ENCODE measurements at regions not wholly inside any gene's neighbourhood (a gene's known extent, or its start where the extent isn't known, plus 50 kb on each side); places are given as distances from the start of the nearest gene placed in this dataset.

DNA sequence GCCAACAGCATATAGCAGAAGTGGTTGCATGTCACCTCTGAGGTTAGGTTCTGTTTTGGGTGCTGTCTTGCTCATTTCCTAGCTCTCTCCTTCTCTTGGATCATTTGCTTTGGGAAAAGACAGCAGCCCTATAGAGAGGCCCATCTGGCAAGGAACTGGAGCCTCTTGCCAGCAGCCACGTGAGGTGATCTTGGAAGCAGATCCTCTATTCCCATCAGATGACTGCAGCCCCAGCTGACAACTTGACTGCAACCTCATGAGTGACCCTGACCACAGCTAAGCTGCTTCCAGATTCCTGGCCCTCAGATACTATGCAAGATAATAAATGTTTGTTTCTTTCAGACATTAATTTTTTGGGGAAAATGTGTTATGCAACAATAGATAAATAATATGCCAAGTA lies 213.3 kb upstream of the HS3ST4 start:
- no peak for DNase-seq
- no peak overlapping the region for H3K27ac ChIP-seq (ENCODE audit: low read length, poor library complexity, severe bottlenecking)
- H3K4me1 ChIP-seq (ENCODE audit: control insufficient read depth, insufficient read depth, low read depth, low read length), result no peaks in the 10 kb centered on the region
- H3K27me3 ChIP-seq (ENCODE audit: control insufficient read depth in 1 of 2, insufficient read depth in 1 of 2, low read length in 2 of 2), result no peaks in the 10 kb centered on the region
- H3K9ac ChIP-seq (ENCODE audit: low read length), result no peak overlapping the region
- no peak overlapping the region for H4K91ac ChIP-seq (ENCODE audit: low read length)
- no peak overlapping the region for H4K8ac ChIP-seq (ENCODE audit: low read length)
- no peaks in the 10 kb centered on the region for H3K79me1 ChIP-seq (replicated peaks; ENCODE audit: low read length, poor library complexity, severe bottlenecking)
- H3K4ac ChIP-seq (ENCODE audit: low read depth in 1 of 2, low read length in 2 of 2), result no peak overlapping the region
- H3K4me3 ChIP-seq (ENCODE audit: insufficient read depth in 1 of 2, low read depth in 1 of 2, low read length in 2 of 2), result no peak overlapping the region
- no peak overlapping the region for H2BK5ac ChIP-seq (ENCODE audit: low read depth, low read length, poor library complexity, severe bottlenecking)
- H2AFZ ChIP-seq (ENCODE audit: low read depth, low read length), result no peak overlapping the region
- H2AK5ac ChIP-seq (ENCODE audit: low read length, severe bottlenecking), result no peak overlapping the region
- no peak overlapping the region for H2BK12ac ChIP-seq (ENCODE audit: low read length in 2 of 2)
- 60% methylated on average over 1 of the region's 1 CpG for WGBS
- H3K23ac ChIP-seq (ENCODE audit: low read length in 2 of 2), result no peak overlapping the region
- H2BK120ac ChIP-seq (ENCODE audit: low read depth, low read length), result no peak overlapping the region
- H2BK15ac ChIP-seq (ENCODE audit: low read depth, poor library complexity, severe bottlenecking), result no peak overlapping the region
- H3K18ac ChIP-seq (ENCODE audit: low read depth in 1 of 2, low read length in 2 of 2), result no peak overlapping the region
- no peaks in the 10 kb centered on the region for H3K36me3 ChIP-seq (ENCODE audit: control insufficient read depth in 1 of 2, insufficient read depth in 2 of 2, low read depth in 1 of 2, low read length in 2 of 2)
- H3K14ac ChIP-seq (ENCODE audit: low read length in 2 of 2), result no peak overlapping the region
- no peak overlapping the region for H3K4me2 ChIP-seq (ENCODE audit: low read length, poor library complexity, severe bottlenecking)
- no peaks in the 10 kb centered on the region for H3K9me3 ChIP-seq (ENCODE audit: control insufficient read depth, low read length)

DNA sequence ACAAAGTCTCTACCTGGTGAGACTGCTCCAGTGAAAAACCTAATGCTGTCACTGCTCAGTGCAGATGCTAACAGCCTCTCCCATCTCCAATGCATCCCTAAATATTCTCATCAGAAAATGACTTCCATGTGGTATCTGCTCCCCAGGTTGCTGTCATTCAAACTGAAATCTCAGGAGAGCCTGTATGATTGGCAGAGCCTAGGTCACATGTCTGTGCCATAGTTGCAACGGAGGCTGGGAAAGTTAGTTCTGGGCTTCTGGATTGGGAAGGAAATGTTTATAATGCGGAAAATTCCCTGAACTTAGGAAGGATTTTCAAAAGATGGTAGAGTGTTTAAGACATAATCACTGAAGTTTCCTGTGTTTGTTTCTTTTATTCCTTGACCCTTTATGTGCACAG lies 206.4 kb upstream of the ZKSCAN2 start:
- no peak overlapping the region for H3K23ac ChIP-seq (ENCODE audit: low read length in 2 of 2)
- no peak overlapping the region for H2BK120ac ChIP-seq (ENCODE audit: low read depth, low read length)
- 91% methylated on average over 2 of the region's 2 CpGs for WGBS
- no peak overlapping the region for H3K4me2 ChIP-seq (ENCODE audit: low read length, poor library complexity, severe bottlenecking)
- no peaks in the 10 kb centered on the region for H3K9me3 ChIP-seq (ENCODE audit: control insufficient read depth, low read length)
- no peak overlapping the region for H3K27ac ChIP-seq (ENCODE audit: low read length, poor library complexity, severe bottlenecking)
- H4K91ac ChIP-seq (ENCODE audit: low read length), result no peak overlapping the region
- no peaks in the 10 kb centered on the region for H3K27me3 ChIP-seq (ENCODE audit: control insufficient read depth in 1 of 2, insufficient read depth in 1 of 2, low read length in 2 of 2)
- no peak overlapping the region for H3K4ac ChIP-seq (ENCODE audit: low read depth in 1 of 2, low read length in 2 of 2)
- no peak overlapping the region for H2AFZ ChIP-seq (ENCODE audit: low read depth, low read length)
- no peak overlapping the region for H2AK5ac ChIP-seq (ENCODE audit: low read length, severe bottlenecking)
- H3K9ac ChIP-seq (ENCODE audit: low read length), result no peak overlapping the region
- H2BK12ac ChIP-seq (ENCODE audit: low read length in 2 of 2), result no peak overlapping the region
- H4K8ac ChIP-seq (ENCODE audit: low read length), result no peak overlapping the region
- no peak overlapping the region for H3K18ac ChIP-seq (ENCODE audit: low read depth in 1 of 2, low read length in 2 of 2)
- no peak overlapping the region for H2BK15ac ChIP-seq (ENCODE audit: low read depth, poor library complexity, severe bottlenecking)
- H3K4me1 ChIP-seq (ENCODE audit: control insufficient read depth, insufficient read depth, low read depth, low read length), result no peaks in the 10 kb centered on the region
- no peaks in the 10 kb centered on the region for H3K79me1 ChIP-seq (replicated peaks; ENCODE audit: low read length, poor library complexity, severe bottlenecking)
- DNase-seq, result no peak
- no peak overlapping the region for H3K14ac ChIP-seq (ENCODE audit: low read length in 2 of 2)
- no peak overlapping the region for H3K4me3 ChIP-seq (ENCODE audit: insufficient read depth in 1 of 2, low read depth in 1 of 2, low read length in 2 of 2)
- H2BK5ac ChIP-seq (ENCODE audit: low read depth, low read length, poor library complexity, severe bottlenecking), result no peak overlapping the region
- no peaks in the 10 kb centered on the region for H3K36me3 ChIP-seq (ENCODE audit: control insufficient read depth in 1 of 2, insufficient read depth in 2 of 2, low read depth in 1 of 2, low read length in 2 of 2)

DNA sequence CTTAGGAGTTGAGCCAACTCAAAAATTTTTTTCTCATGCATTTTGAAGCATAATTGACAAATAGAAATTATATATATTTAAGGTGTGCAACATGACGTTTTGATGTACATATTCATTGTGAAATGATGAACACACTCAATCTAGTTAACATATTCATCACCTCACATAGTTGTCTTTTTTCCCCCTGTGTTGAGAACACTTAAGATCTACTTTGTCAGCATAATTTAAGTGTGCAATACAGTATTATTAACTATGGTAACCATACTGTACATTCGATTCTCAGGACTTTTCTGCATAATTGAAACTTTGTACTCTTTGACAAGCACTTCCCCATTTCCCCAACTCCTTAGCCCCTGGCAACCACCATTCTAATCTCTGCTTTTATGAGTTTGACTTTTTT lies 192.2 kb upstream of the ZKSCAN2 start:
- Histone ChIP-seq H3K27me3 (ENCODE audit: control insufficient read depth in 1 of 2, insufficient read depth in 1 of 2, low read length in 2 of 2) (no peaks in the 10 kb centered on the region), H3K79me1 (replicated peaks; ENCODE audit: low read length, poor library complexity, severe bottlenecking) (no peaks in the 10 kb centered on the region), H3K4ac (ENCODE audit: low read depth in 1 of 2, low read length in 2 of 2) (no peak overlapping the region), H3K9me3 (ENCODE audit: control insufficient read depth, low read length) (peaks cover 18% of the 10 kb centered on the region), H3K4me1 (ENCODE audit: control insufficient read depth, insufficient read depth, low read depth, low read length) (no peaks in the 10 kb centered on the region), H4K8ac (ENCODE audit: low read length) (no peak overlapping the region), H3K14ac (ENCODE audit: low read length in 2 of 2) (no peak overlapping the region), H3K18ac (ENCODE audit: low read depth in 1 of 2, low read length in 2 of 2) (no peak overlapping the region), H4K91ac (ENCODE audit: low read length) (no peak overlapping the region), H3K27ac (ENCODE audit: low read length, poor library complexity, severe bottlenecking) (no peak overlapping the region), H2BK12ac (ENCODE audit: low read length in 2 of 2) (no peak overlapping the region), H3K36me3 (ENCODE audit: control insufficient read depth in 1 of 2, insufficient read depth in 2 of 2, low read depth in 1 of 2, low read length in 2 of 2) (no peaks in the 10 kb centered on the region), H3K4me3 (ENCODE audit: insufficient read depth in 1 of 2, low read depth in 1 of 2, low read length in 2 of 2) (no peak overlapping the region), H3K9ac (ENCODE audit: low read length) (no peak overlapping the region), H2BK120ac (ENCODE audit: low read depth, low read length) (no peak overlapping the region), H2BK15ac (ENCODE audit: low read depth, poor library complexity, severe bottlenecking) (no peak overlapping the region), H3K4me2 (ENCODE audit: low read length, poor library complexity, severe bottlenecking) (no peak overlapping the region), H3K23ac (ENCODE audit: low read length in 2 of 2) (no peak overlapping the region), H2AFZ (ENCODE audit: low read depth, low read length) (no peak overlapping the region), H2AK5ac (ENCODE audit: low read length, severe bottlenecking) (no peak overlapping the region), H2BK5ac (ENCODE audit: low read depth, low read length, poor library complexity, severe bottlenecking) (no peak overlapping the region)
- DNase-seq, result no peak
- WGBS, result 88% methylated on average over 1 of the region's 2 CpGs

DNA sequence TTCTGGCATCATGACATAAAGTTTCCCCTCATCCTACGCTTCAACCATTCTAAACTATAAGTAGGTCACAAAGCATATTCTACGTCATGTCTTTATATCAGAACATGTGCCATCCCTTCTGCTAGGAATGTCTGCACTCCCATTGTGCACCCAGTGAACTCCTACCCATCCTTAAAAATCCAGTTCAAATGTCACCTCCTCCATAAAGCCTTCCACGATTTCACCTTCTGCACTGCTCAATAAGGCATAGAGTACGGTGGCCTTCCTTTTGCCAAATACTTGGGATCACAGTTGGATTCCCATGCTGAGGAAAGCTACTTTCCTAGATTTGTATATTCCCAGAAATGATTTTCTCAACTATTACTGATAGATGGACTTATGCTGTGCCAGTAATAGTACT lies 186.3 kb upstream of the ZKSCAN2 start:
- Histone ChIP-seq H3K27me3 (ENCODE audit: control insufficient read depth in 1 of 2, insufficient read depth in 1 of 2, low read length in 2 of 2) (no peaks in the 10 kb centered on the region), H3K14ac (ENCODE audit: low read length in 2 of 2) (no peak overlapping the region), H4K8ac (ENCODE audit: low read length) (no peak overlapping the region)

More for the DNA sequence above, 186.3 kb upstream of the ZKSCAN2 start:
- no peak overlapping the region for H3K4me2 ChIP-seq (ENCODE audit: low read length, poor library complexity, severe bottlenecking)
- no peak overlapping the region for H3K4me3 ChIP-seq (ENCODE audit: insufficient read depth in 1 of 2, low read depth in 1 of 2, low read length in 2 of 2)
- DNase-seq, result no peak
- no peak overlapping the region for H2BK15ac ChIP-seq (ENCODE audit: low read depth, poor library complexity, severe bottlenecking)
- no peak overlapping the region for H3K23ac ChIP-seq (ENCODE audit: low read length in 2 of 2)
- H3K4ac ChIP-seq (ENCODE audit: low read depth in 1 of 2, low read length in 2 of 2), result no peak overlapping the region
- H3K18ac ChIP-seq (ENCODE audit: low read depth in 1 of 2, low read length in 2 of 2), result no peak overlapping the region
- no peak overlapping the region for H2BK120ac ChIP-seq (ENCODE audit: low read depth, low read length)
- no peaks in the 10 kb centered on the region for H3K36me3 ChIP-seq (ENCODE audit: control insufficient read depth in 1 of 2, insufficient read depth in 2 of 2, low read depth in 1 of 2, low read length in 2 of 2)
- no peak overlapping the region for H2BK12ac ChIP-seq (ENCODE audit: low read length in 2 of 2)
- no peaks in the 10 kb centered on the region for H3K79me1 ChIP-seq (replicated peaks; ENCODE audit: low read length, poor library complexity, severe bottlenecking)
- 73% methylated on average over 4 of the region's 4 CpGs for WGBS
- no peak overlapping the region for H4K91ac ChIP-seq (ENCODE audit: low read length)
- no peak overlapping the region for H3K27ac ChIP-seq (ENCODE audit: low read length, poor library complexity, severe bottlenecking)
- H3K4me1 ChIP-seq (ENCODE audit: control insufficient read depth, insufficient read depth, low read depth, low read length), result no peaks in the 10 kb centered on the region
- H2AK5ac ChIP-seq (ENCODE audit: low read length, severe bottlenecking), result no peak overlapping the region
- no peak overlapping the region for H2AFZ ChIP-seq (ENCODE audit: low read depth, low read length)
- H3K9ac ChIP-seq (ENCODE audit: low read length), result no peak overlapping the region
- peaks cover 18% of the 10 kb centered on the region for H3K9me3 ChIP-seq (ENCODE audit: control insufficient read depth, low read length)
- H2BK5ac ChIP-seq (ENCODE audit: low read depth, low read length, poor library complexity, severe bottlenecking), result no peak overlapping the region

All from mesenchymal stem cell (in vitro differentiated cells and primary cell).